Fibroblast of pulmonary artery (primary cell): ENCODE measurements at regions not wholly inside any gene's neighbourhood (a gene's known extent, or its start where the extent isn't known, plus 50 kb on each side); places are given as distances from the start of the nearest gene placed in this dataset.

ENCODE experiments used
- DNase-seq: peaks from one replicate; pipeline ENCODE4 v3.0.0-alpha.2; 2010; ENCODE audit warnings: low read depth
- H3K4me3 ChIP-seq: replicated peaks from 2 replicates; pipeline ENCODE4 v1.5.1; 2011; ENCODE audit warnings: low read depth, mild to moderate bottlenecking, control low read depth, low read length, moderate library complexity
- CTCF ChIP-seq: IDR thresholded peaks from 2 replicates; pipeline ENCODE4 v1.5.1; 2011; ENCODE audit warnings: mild to moderate bottlenecking, control low read depth, low read length, inconsistent platforms; ENCODE audit errors: missing control alignments

DNA sequence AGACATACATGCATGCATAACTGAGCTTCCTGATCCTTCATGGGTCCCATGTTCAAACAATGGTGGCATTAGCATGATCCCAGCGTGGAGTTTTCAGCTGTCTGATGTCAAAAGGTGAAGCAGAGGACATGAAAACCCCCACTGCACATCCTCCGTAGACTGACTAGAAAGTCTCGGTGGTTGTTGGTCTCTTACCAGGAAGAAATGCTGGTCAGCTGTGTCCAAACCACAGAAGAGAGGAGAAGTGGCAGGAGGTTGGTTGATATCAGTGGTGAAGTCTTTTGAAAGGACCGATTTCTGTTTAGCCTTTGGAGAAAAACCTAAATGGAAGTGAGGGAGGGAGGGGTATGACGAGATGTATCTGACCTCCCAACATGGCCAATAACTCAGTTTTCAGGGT is 201.9 kb downstream of the SPATA18 start:
- no peak for TF ChIP-seq CTCF
- no peak overlapping the region for H3K4me3 ChIP-seq
- DNase-seq = no peak

DNA sequence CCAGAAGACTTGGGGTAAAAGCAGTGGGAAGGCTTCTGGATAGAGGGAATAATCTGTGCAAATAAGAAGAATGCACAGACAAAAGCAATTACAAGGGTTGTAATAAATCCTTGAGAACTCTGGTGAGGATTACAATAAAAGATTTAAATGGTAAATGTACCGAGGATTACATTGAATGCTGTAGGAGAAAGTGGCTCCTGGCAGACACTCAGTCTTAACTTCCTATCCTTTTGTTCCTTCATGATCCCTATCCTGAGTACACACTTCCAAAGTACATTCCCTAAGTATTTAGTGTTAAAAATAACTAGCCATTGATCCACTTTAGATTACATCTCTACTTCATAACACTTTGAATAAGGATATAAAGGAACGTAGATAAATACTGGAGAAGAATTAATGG is 205.4 kb downstream of the SPATA18 start:
- H3K4me3 ChIP-seq = no peak overlapping the region
- no peak for DNase-seq
- no peak for TF ChIP-seq CTCF

GRCh38 chr4:52259978-52260377 is 208.9 kb downstream of the SPATA18 start:
- no peak for TF ChIP-seq CTCF
- no peak for DNase-seq

DNA sequence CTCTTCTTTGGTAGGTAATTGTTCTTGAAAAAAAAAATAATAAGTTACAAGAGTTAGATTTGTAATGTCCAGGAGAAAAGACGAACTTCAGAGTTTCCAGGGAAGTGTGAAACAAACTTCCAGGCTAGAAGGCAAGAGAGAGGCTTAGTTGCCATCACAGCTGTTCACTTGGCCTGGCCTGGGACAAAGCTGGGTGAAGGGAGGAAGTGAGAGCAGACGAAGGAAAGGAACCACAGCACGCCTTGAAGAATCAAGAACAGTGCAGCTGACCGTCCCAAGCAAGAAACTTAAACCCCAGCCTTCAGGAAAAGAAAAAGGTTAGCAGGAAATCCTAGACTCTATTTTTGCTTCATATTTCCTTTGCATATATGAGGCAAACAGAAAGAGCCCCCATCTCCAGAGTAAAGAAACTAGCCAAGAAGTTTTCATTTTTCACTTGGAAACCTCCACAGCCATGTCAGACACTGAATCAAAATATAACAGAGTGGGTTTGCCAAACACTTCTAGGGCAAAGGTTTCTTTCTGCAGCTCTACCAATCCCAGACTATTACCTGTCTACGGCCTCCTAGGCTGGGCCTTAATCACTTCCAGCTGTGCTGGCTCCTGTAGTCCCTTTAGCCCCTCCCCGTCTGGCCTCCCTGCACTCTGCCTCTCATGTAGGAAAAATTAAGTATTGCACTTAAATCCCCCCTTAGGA is 209.6 kb downstream of the SPATA18 start:
- no peak overlapping the region for H3K4me3 ChIP-seq
- TF ChIP-seq CTCF = no peak
- no peak for DNase-seq

More at GRCh38 chr4:52259978-52260377, 208.9 kb downstream of the SPATA18 start:
- H3K4me3 ChIP-seq = no peak overlapping the region

GRCh38 chr4:52263607-52264006 is 212.5 kb downstream of the SPATA18 start:
- no peak for DNase-seq
- no peak overlapping the region for H3K4me3 ChIP-seq
- TF ChIP-seq CTCF = no peak

DNA sequence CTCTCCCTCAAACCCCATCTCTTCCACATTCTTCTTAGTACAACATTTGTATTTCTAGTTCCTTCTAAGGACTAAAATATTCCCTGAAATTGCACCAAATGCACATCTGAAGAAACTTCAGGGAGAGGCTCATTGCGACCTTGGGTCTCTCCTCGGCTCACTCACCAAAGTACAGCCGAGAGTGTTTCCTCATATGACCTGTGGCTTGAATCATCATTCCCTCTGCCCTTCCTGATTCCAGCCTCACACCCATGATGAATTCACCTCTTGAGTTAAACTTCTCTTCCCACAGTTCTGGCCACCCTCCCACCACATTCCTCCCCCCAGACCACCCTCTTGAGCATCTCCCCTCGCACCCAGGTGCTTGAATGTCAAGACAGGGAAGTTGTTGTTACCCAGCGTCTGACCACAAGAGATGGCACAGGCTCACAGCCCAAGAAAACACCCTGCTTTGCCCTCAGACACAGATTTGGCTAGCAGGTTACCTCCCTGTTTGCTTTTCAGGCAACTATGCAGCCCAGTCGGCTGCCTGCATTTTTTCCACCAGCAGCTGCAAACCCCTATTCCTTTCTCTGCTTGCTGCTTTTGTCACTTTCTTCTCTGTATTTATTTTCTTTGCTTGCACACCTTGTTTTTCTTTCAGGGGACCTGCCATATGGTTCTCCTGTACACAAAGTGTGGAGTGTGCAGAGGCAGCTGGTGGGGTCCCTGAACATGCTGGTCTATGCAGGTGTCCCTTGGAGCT is 214.8 kb downstream of the SPATA18 start:
- H3K4me3 ChIP-seq = no peak overlapping the region
- no peak for TF ChIP-seq CTCF
- DNase-seq = no peak

- DNase-seq = no peak
- no peak overlapping the region for H3K4me3 ChIP-seq
- no peak for TF ChIP-seq CTCF
These were observed 215.5 kb downstream of the SPATA18 start for GRCh38 chr4:52266537-52267137.
